T47D (cell line): ENCODE measurements at regions not wholly inside any gene's neighbourhood (a gene's known extent, or its start where the extent isn't known, plus 50 kb on each side); places are given as distances from the start of the nearest gene placed in this dataset.

ENCODE experiments used
- DNase-seq, 2 experiments: peaks; one replicate each; pipeline versions ENCODE4 v3.0.0 to v3.0.0-alpha.2; 2011 to 2012; ENCODE audit warnings: low read depth in 1 of 2, low spot score in 1 of 2
- JUND ChIP-seq: IDR thresholded peaks from 2 replicates; pipeline ENCODE4 v1.6.1; 2012; ENCODE audit warnings: low read depth
- in situ Hi-C: cut with HindIII; loops from 2 replicates; pipeline ENCODE4 v1.10.0; 2016; ENCODE audit warnings: low sequenced_read_pairs, low pct_unique_long_range_greater_than_20kb

DNA sequence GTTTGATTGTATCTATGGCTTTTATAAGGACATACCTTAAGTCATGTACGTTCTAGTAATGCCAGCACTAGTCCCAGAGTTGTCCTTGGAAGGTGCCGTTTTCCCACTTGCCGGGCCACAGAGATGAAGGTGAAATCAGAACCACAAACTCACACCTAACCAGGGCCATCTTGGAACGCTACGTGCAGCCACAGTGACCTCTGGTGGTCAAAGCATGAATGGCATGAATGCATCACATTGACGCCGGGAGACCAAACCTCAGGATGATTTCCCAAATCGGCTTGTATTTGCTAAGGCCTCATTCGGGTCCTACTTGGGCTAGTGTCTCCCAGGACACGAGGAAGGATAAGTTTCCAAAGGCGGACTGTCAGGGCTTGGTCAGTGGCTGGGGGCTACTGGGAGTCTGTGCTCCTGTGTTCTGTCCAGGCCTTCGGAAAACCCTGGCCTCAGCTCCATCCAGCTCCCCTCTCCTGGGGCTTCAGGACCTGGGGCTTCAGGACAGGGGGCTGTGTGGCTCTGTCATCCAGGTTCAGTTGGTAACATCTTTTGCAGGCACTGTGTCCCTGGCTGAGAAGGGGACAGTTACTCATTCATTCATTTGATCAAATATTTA, 260.5 kb downstream of the PRDM2 start:
- in situ Hi-C loops: no loop called here
- TF ChIP-seq JUND: no peak
- DNase-seq: peak; percentile 48 to 70

DNA sequence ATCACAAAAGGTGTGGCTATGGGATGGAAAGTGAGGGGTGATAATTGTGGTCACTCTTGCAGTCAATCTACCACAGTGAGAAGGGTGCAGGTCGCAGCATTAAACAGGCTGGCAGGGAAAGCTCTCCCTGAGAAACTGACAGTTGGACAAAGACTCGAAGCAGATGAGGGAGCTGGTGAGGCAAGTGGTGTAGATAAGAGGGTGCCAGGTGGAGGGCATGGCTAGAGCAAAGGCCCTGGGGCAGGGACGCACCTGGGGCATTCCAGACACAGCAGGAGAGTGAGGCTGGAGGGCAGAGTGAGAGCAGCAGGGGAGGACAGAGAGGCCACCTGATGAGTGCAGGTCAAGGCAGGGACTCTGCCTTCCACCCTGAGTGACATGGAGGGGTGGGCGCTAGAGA, 264.8 kb downstream of the PRDM2 start:
- DNase-seq: no peak
- in situ Hi-C loops: no loop called here
- no peak for TF ChIP-seq JUND

DNA sequence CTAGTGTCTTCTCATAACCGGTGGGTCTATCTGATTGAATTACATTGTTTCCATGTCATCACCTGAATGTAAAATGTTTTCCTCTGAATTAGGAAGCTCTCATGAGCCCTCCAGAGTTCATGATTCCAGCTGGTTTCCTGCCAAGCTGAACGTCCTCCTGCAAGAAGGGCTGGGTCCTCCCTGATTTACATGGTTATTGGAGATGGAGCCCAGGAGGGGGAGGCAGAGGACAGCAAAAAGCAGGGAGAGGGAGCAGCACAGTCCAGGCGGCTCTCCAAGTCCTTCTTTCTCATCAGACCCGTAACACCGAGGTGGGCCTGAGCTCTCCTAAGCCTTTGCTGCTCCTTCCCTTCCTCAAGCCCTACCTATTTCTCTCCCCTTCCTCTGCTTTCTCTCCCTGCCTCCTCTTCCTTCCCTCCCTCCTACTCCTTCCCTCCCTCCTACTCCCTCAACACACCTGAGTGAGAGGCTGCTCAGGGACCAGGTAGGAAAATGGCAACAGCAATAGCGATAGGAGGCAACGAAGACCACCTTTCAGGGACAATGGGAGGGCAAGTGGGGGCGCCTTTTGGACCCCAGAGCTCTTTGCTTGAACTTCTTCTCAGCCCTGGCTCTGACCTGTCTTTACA, 265.9 kb downstream of the PRDM2 start:
- in situ Hi-C loops: no loop called here
- peak; percentile 37 to 67 for DNase-seq

DNA sequence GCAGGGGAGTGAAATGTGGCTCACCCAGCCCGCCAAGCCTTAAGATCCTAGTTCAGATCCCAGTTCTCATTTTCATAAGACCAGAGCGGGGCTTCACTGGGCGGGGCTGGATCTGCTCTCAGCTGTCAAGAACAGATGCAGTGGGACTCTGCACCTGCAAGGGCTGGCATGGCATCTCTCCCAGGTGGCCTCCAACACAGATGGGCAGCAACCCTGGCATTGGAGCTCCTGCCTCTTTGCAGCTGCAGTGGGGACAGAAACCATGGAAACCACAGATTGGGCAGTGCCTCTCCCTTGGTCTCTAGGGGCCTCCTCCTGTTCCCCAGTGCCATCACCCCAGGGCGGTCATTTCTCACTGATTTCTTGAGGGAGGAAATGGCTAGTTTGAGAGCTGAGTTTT, 267.7 kb downstream of the PRDM2 start:
- in situ Hi-C loops: no loop called here
- no peak for DNase-seq
- TF ChIP-seq JUND: no peak

More for the DNA sequence above, 265.9 kb downstream of the PRDM2 start:
- TF ChIP-seq JUND: no peak

DNA sequence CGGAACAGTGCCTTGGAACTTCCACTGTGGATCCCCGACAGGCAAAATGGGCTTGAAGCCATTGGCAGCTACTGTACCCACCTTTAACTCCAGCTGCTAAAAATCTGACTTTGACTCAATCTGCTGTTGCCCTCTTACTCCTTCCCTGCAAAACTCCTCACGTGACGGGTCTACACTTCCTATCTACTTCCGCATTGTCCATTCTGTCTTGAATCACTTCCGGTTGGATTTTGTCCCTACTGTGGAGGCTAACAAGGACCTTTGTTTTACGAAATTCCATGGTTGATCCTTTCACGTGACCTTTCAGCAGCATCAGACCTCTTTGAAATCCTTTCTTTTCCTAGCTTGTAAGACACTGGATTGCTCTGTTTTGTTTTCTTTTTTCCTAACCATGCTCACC, 268.4 kb downstream of the PRDM2 start:
- TF ChIP-seq JUND: no peak
- no peak for DNase-seq
- in situ Hi-C loops: no loop called here

DNA sequence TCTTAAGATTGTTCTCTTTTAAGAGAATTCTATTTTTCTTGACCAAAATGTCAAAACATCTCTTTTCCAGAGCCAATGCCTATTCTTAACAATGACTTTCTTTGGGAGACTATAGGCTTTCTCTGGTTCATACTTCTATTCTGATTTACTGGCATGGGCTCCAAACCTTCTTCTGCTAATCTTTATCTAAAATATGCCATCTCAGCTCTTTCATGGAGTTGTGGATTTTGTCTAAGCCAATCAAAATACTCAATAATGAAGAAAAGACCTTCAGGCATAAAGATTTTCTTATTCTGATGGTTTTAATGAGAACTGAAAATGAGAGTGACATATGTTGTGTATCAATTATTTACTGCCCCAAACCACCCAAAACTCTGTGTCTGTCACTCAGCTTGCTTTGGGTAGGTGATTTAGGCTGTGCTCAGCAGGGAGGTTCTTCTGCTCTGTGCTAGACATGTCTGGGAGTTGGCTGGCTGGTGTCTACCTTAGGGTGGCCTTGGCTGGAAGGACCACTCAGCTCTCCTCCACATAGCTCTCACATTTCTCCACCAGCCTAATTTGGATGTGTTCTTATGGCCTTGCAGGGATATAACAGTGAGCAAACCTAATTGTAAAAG, 270.8 kb downstream of the PRDM2 start:
- in situ Hi-C loops: no loop called here
- DNase-seq: no peak
- no peak for TF ChIP-seq JUND

DNA sequence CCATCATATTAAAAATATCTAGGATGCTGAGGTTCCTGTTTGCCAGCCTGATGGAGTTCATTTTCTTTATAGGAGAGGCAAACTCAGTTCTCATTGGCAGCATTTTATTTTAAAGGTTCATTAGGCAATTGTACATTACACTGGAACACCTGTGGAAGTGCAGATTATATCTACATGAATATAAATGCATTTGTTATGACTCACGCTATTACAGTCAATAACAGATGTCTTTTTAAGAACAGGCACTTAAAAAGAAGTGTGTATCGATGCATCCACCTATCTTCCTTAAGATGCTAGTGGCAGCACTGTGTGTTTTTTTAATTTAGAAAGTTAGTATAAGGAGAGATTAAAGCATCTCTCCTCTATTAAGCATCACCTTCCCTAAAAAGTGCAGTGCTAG, 276.5 kb downstream of the PRDM2 start:
- in situ Hi-C loops: no loop called here
- TF ChIP-seq JUND: no peak
- no peak for DNase-seq

DNA sequence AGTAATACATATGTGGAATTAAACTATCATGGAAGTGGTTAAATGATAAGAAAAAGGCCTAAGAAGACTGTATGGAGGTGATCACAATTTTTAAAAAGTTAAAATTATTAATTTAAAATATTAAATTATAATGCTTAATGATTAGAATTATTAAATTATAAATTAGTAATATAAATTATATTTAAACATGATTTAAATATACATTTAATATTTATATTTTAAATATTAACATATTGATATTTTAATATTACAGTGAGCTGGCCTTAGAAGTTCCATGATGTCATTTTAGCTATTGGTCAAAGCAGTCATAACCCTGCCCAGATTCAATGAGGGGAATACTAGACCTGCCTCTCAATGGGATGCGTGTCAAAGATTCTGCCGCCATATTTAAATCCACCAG, 281.2 kb downstream of the PRDM2 start:
- in situ Hi-C loops: no loop called here
- no peak for TF ChIP-seq JUND
- no peak for DNase-seq

DNA sequence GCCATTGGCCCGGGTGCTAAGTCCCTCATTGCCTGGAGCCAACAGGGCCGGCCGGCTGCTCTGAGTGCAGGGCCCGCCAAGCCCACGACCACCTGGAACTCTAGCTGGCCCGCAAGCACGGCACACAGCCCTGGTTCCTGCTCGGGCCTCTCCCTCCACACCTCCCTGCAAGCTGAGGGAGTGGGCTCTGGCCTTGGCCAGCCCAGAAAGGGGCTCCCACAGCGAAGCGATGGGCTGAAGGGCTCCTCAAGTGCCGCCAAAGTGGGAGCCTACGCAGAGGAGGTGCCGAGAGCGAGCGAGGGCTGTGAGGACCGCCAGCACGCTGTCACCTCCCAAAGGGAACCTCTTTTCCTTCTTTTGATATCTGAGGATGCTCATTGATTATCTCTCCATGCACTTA, 283.4 kb downstream of the PRDM2 start:
- TF ChIP-seq JUND: no peak
- no peak for DNase-seq
- in situ Hi-C loops: no loop called here

DNA sequence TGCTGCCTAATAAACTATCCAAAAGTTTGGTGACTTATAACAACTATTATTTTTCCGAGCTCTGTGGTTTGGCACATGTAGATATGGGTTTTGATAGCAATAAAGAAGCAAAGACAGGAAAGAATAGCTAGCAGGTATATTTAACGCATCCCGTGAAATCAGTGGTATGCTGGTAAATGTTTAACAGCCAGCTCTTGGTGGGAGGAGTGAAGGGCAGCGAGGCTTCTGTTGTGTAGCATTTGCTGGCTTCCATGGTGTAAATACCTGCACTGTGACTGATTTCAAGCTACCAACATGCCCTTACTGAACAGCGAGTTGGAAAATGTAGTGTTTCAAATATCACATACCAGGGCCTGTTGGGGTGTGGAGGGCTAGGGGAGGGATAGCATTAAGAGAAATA, 291.0 kb downstream of the PRDM2 start:
- in situ Hi-C loops: no loop called here
- no peak for TF ChIP-seq JUND
- DNase-seq: no peak

DNA sequence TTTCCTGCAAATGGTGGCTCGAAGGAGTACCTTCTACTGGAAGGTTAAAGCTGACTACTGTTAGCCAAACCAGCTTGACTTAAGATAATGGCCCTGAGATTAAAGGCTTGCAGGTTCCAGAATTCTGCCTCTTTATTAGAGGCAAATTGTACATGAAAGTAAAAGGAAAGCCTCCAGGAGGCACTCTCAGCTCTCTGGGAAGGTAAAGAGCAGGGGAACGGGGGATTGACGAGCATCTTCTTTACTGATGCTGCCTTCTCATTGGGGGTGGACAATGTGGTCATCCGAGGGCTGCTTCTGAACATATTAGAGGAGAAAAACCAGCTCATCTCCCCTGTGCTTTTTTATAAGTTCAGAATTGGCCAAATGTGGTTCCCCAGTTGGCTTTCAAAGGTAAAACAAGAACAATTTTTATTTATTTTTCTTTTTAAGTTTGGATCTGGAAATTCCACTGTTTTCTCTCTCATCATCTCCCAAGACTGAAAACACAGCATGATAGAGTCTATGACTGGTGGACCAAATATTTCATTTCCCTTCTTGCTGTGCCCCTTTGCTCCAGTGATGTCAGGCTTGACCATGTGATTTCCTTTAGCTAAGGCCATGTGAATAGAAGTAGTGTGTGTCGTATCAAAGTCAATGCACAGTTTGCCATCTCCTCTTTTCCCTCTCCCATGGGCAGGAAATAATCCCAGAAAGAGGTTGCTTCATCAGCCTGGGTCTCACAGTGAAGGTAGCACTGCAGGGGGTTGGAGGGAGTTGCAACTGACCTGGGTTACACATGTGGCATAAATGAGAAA, 292.7 kb downstream of the PRDM2 start:
- DNase-seq: no peak
- no peak for TF ChIP-seq JUND
- in situ Hi-C loops: no loop called here

DNA sequence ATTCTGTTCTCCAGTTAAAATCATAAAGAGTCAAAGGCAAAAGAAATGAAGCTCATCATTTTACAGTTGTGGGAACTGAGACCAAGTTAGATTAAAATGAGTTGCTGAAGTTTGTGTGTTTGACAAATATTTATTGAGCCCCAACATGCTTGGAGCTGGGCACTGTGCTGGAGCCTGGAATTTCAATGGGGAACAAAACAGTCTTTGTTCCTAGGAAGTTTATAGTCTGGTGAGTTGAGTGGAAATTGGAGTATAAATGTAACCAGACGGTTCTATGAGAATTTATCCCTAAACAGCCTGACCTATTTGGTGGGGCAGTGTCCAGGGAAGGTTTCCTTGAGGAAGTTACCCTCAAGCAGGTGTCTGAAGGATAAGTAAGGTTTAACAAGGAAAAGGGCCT, 294.4 kb downstream of the PRDM2 start:
- no peak for TF ChIP-seq JUND
- in situ Hi-C loops: no loop called here
- no peak for DNase-seq

DNA sequence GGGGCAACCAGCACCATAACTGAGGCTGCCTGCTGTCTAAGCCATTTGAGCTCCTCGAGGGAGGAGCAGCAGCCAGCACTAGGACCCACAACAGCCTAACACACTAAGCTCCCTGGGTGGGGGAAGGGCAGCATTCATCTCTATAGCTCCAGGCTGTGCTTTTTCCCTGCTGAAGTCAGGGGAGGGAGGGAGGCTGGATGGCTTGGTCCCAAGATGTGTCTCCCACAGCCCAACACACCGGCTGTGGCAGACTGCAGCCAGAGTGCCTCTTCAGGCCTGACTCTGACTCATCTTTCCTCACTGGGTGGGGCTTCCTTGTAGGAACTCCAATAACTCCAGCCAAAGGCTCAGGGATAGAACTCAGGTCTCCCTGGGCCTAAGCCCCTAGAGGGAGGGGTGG, 296.3 kb downstream of the PRDM2 start:
- in situ Hi-C loops: no loop called here
- TF ChIP-seq JUND: no peak
- no peak for DNase-seq
